Gastrocnemius medialis (tissue), 4 donors: ENCODE measurements at regions not wholly inside any gene's neighbourhood (a gene's known extent, or its start where the extent isn't known, plus 50 kb on each side); places are given as distances from the start of the nearest gene placed in this dataset.

ENCODE experiments used
- POLR2A ChIP-seq, 2 donors: fragments of 450-650 bp; IDR thresholded peaks; one replicate each; pipeline ENCODE4 v1.6.1; 2017; ENCODE audit warnings: antibody characterized with exemption in 2 of 2, mild to moderate bottlenecking in 2 of 2, moderate library complexity in 2 of 2
- TF ChIP-seq, protein P1 (sequence below), 5 experiments: fragments of 450-650 bp in 3 of 5; fragments of 200-600 bp in 2 of 5; sonication (generic) in 2 of 5; IDR thresholded peaks in 4 of 5; conservative IDR thresholded peaks in 1 of 5; 1 replicate in 4 of 5; 2 replicates in 1 of 5; pipeline ENCODE4 v1.5.1; 2016 to 2019; ENCODE audit warnings: antibody characterized with exemption in 5 of 5, mild to moderate bottlenecking in 3 of 5, moderate library complexity in 3 of 5

DNA sequence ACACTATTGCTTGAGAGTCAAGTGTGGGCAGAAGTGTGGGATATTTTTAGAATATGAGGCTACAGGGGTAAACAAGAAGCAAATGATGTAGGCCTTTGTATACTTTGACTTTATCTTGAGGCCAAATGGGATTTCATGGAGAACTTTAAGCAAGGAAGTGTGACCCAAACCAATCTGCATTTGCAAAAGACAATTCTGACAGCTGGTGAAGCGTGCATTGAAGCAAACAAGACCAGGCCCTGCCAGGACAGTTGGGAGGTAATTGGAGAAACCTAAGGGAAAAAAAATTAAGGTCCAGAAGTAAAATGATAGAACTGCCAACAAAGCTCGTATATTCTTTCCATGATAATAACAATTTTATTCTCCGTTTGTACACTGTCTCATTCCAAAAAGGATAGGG is 168.3 kb downstream of the TM2D1 start:
- TF ChIP-seq, protein P1, sequence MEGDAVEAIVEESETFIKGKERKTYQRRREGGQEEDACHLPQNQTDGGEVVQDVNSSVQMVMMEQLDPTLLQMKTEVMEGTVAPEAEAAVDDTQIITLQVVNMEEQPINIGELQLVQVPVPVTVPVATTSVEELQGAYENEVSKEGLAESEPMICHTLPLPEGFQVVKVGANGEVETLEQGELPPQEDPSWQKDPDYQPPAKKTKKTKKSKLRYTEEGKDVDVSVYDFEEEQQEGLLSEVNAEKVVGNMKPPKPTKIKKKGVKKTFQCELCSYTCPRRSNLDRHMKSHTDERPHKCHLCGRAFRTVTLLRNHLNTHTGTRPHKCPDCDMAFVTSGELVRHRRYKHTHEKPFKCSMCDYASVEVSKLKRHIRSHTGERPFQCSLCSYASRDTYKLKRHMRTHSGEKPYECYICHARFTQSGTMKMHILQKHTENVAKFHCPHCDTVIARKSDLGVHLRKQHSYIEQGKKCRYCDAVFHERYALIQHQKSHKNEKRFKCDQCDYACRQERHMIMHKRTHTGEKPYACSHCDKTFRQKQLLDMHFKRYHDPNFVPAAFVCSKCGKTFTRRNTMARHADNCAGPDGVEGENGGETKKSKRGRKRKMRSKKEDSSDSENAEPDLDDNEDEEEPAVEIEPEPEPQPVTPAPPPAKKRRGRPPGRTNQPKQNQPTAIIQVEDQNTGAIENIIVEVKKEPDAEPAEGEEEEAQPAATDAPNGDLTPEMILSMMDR (IDR thresholded peaks at IDR 0.05 in 4 of 5, conservative IDR thresholded peaks at IDR 0.05 in 1 of 5) = no peak
- TF ChIP-seq POLR2A (IDR thresholded peaks at IDR 0.05) = no peak
